ENCODE measurements at regions not wholly inside any gene's neighbourhood (a gene's known extent, or its start where the extent isn't known, plus 50 kb on each side); places are given as distances from the start of the nearest gene placed in this dataset.
"Not testable (repeated sequence)": the region's sequence is repeated elsewhere in the genome, so short reads cannot be mapped to it uniquely, and the experiment has no call there.

GRCh38 chr9:115553060-115553773, 435.3 kb upstream of the TNC start:
- no peak for DNase-seq
- H3K36me3 ChIP-seq (ENCODE audit: insufficient read depth, low read length): no peaks in the 10 kb centered on the region
- no peaks in the 10 kb centered on the region for H4K20me1 ChIP-seq (ENCODE audit: insufficient read depth, low read depth, low read length)
- H3K9me2 ChIP-seq (replicated peaks; ENCODE audit: insufficient read depth, low read length): no peaks in the 10 kb centered on the region
- H3K4me1 ChIP-seq (ENCODE audit: low read length): no peaks in the 10 kb centered on the region
- H3K27ac ChIP-seq (ENCODE audit: low read length): no peak overlapping the region
- H3K9me3 ChIP-seq (ENCODE audit: low read length): no peaks in the 10 kb centered on the region; the same call in 1 of the 2 replicates
- no peak overlapping the region for H3K4me3 ChIP-seq (ENCODE audit: low read length)
- no peak overlapping the region for H3K9ac ChIP-seq (ENCODE audit: low read length)
- H3K79me2 ChIP-seq (ENCODE audit: low read length): no peaks in the 10 kb centered on the region
- no peak overlapping the region for H2AFZ ChIP-seq (ENCODE audit: low read length)
- no peak overlapping the region for H3K4me2 ChIP-seq (ENCODE audit: low read depth, low read length, poor library complexity, severe bottlenecking)
- H3K27me3 ChIP-seq (ENCODE audit: low read length): no peaks in the 10 kb centered on the region

- Histone ChIP-seq H3K27ac (ENCODE audit: low read length) (no peak overlapping the region), H3K27me3 (ENCODE audit: low read length) (no peaks in the 10 kb centered on the region), H3K9me2 (replicated peaks; ENCODE audit: insufficient read depth, low read length) (no peaks in the 10 kb centered on the region), H3K36me3 (ENCODE audit: insufficient read depth, low read length) (no peaks in the 10 kb centered on the region), H3K4me2 (ENCODE audit: low read depth, low read length, poor library complexity, severe bottlenecking) (no peak overlapping the region), H3K4me1 (ENCODE audit: low read length) (no peaks in the 10 kb centered on the region), H3K79me2 (ENCODE audit: low read length) (no peaks in the 10 kb centered on the region), H3K4me3 (ENCODE audit: low read length) (no peak overlapping the region), H4K20me1 (ENCODE audit: insufficient read depth, low read depth, low read length) (no peaks in the 10 kb centered on the region), H2AFZ (ENCODE audit: low read length) (no peak overlapping the region), H3K9ac (ENCODE audit: low read length) (no peak overlapping the region), H3K9me3 (ENCODE audit: low read length) (no peaks in the 10 kb centered on the region; the same call in 1 of the 2 replicates)
- DNase-seq: no peak
Measured at GRCh38 chr9:115556432-115556831, 438.5 kb upstream of the TNC start.

GRCh38 chr9:115575147-115575546, 457.2 kb upstream of the TNC start:
- H4K20me1 ChIP-seq (ENCODE audit: insufficient read depth, low read depth, low read length): no peaks in the 10 kb centered on the region
- H2AFZ ChIP-seq (ENCODE audit: low read length): no peak overlapping the region
- no peak overlapping the region for H3K4me2 ChIP-seq (ENCODE audit: low read depth, low read length, poor library complexity, severe bottlenecking)
- no peak for DNase-seq
- H3K36me3 ChIP-seq (ENCODE audit: insufficient read depth, low read length): no peaks in the 10 kb centered on the region
- no peaks in the 10 kb centered on the region for H3K79me2 ChIP-seq (ENCODE audit: low read length)
- H3K4me1 ChIP-seq (ENCODE audit: low read length): no peaks in the 10 kb centered on the region
- no peak overlapping the region for H3K4me3 ChIP-seq (ENCODE audit: low read length)
- no peak overlapping the region for H3K9ac ChIP-seq (ENCODE audit: low read length)
- H3K9me2 ChIP-seq (replicated peaks; ENCODE audit: insufficient read depth, low read length): no peaks in the 10 kb centered on the region
- no peaks in the 10 kb centered on the region for H3K27me3 ChIP-seq (ENCODE audit: low read length)
- no peaks in the 10 kb centered on the region for H3K9me3 ChIP-seq (ENCODE audit: low read length)
- H3K27ac ChIP-seq (ENCODE audit: low read length): no peak overlapping the region

GRCh38 chr9:115585458-115585857, 467.5 kb upstream of the TNC start:
- not testable (repeated sequence) for DNase-seq

GRCh38 chr9:115587310-115587709, 469.4 kb upstream of the TNC start:
- H3K27ac ChIP-seq (ENCODE audit: low read length): no peak overlapping the region
- no peak overlapping the region for H3K4me3 ChIP-seq (ENCODE audit: low read length)
- H3K4me2 ChIP-seq (ENCODE audit: low read depth, low read length, poor library complexity, severe bottlenecking): no peak overlapping the region
- peaks cover 6% of the 10 kb centered on the region for H3K4me1 ChIP-seq (ENCODE audit: low read length)
- H2AFZ ChIP-seq (ENCODE audit: low read length): no peak overlapping the region
- H3K79me2 ChIP-seq (ENCODE audit: low read length): no peaks in the 10 kb centered on the region
- no peaks in the 10 kb centered on the region for H3K9me3 ChIP-seq (ENCODE audit: low read length)
- no peak overlapping the region for H3K9ac ChIP-seq (ENCODE audit: low read length)
- no peaks in the 10 kb centered on the region for H3K27me3 ChIP-seq (ENCODE audit: low read length)
- DNase-seq: no peak
- H3K36me3 ChIP-seq (ENCODE audit: insufficient read depth, low read length): no peaks in the 10 kb centered on the region
- H4K20me1 ChIP-seq (ENCODE audit: insufficient read depth, low read depth, low read length): no peaks in the 10 kb centered on the region
- H3K9me2 ChIP-seq (replicated peaks; ENCODE audit: insufficient read depth, low read length): no peaks in the 10 kb centered on the region

More at GRCh38 chr9:115585458-115585857, 467.5 kb upstream of the TNC start:
- not testable (repeated sequence) for H3K9me3 ChIP-seq (ENCODE audit: low read length); H3K27ac ChIP-seq (ENCODE audit: low read length); H3K79me2 ChIP-seq (ENCODE audit: low read length); H3K9me2 ChIP-seq (replicated peaks; ENCODE audit: insufficient read depth, low read length); H3K27me3 ChIP-seq (ENCODE audit: low read length); H3K4me2 ChIP-seq (ENCODE audit: low read depth, low read length, poor library complexity, severe bottlenecking); H3K36me3 ChIP-seq (ENCODE audit: insufficient read depth, low read length); H3K4me1 ChIP-seq (ENCODE audit: low read length); H3K4me3 ChIP-seq (ENCODE audit: low read length); H3K9ac ChIP-seq (ENCODE audit: low read length); H4K20me1 ChIP-seq (ENCODE audit: insufficient read depth, low read depth, low read length); H2AFZ ChIP-seq (ENCODE audit: low read length)

GRCh38 chr9:115590011-115590410, 472.1 kb upstream of the TNC start:
- Histone ChIP-seq H4K20me1 (ENCODE audit: insufficient read depth, low read depth, low read length) (no peaks in the 10 kb centered on the region), H3K27ac (ENCODE audit: low read length) (no peak overlapping the region), H3K9me3 (ENCODE audit: low read length) (no peaks in the 10 kb centered on the region), H3K27me3 (ENCODE audit: low read length) (no peaks in the 10 kb centered on the region), H3K4me3 (ENCODE audit: low read length) (no peak overlapping the region), H3K36me3 (ENCODE audit: insufficient read depth, low read length) (no peaks in the 10 kb centered on the region), H3K9me2 (replicated peaks; ENCODE audit: insufficient read depth, low read length) (no peaks in the 10 kb centered on the region), H3K79me2 (ENCODE audit: low read length) (no peaks in the 10 kb centered on the region), H3K4me1 (ENCODE audit: low read length) (peaks cover 6% of the 10 kb centered on the region), H2AFZ (ENCODE audit: low read length) (no peak overlapping the region), H3K4me2 (ENCODE audit: low read depth, low read length, poor library complexity, severe bottlenecking) (no peak overlapping the region), H3K9ac (ENCODE audit: low read length) (no peak overlapping the region)
- no peak for DNase-seq

GRCh38 chr9:115591584-115591984, 473.6 kb upstream of the TNC start:
- no peaks in the 10 kb centered on the region for H3K79me2 ChIP-seq (ENCODE audit: low read length)
- H3K9me2 ChIP-seq (replicated peaks; ENCODE audit: insufficient read depth, low read length): no peaks in the 10 kb centered on the region
- DNase-seq: peak; percentile 91
- no peaks in the 10 kb centered on the region for H3K27me3 ChIP-seq (ENCODE audit: low read length)
- no peak overlapping the region for H3K9ac ChIP-seq (ENCODE audit: low read length)
- 0 out of 2 replicates have a peak overlapping the region, but pooled peaks have one; percentile 15 for H2AFZ ChIP-seq (ENCODE audit: low read length)
- H3K36me3 ChIP-seq (ENCODE audit: insufficient read depth, low read length): no peaks in the 10 kb centered on the region
- no peaks in the 10 kb centered on the region for H3K9me3 ChIP-seq (ENCODE audit: low read length)
- peak overlapping the region; percentile 14 for H3K4me2 ChIP-seq (ENCODE audit: low read depth, low read length, poor library complexity, severe bottlenecking)
- peaks cover 6% of the 10 kb centered on the region for H3K4me1 ChIP-seq (ENCODE audit: low read length)
- H3K27ac ChIP-seq (ENCODE audit: low read length): no peak overlapping the region
- H4K20me1 ChIP-seq (ENCODE audit: insufficient read depth, low read depth, low read length): no peaks in the 10 kb centered on the region
- no peak overlapping the region for H3K4me3 ChIP-seq (ENCODE audit: low read length)

GRCh38 chr9:115593587-115594091, 475.7 kb upstream of the TNC start:
- H3K36me3 ChIP-seq (ENCODE audit: insufficient read depth, low read length): no peaks in the 10 kb centered on the region
- H3K27ac ChIP-seq (ENCODE audit: low read length): no peak overlapping the region
- no peak overlapping the region for H3K4me2 ChIP-seq (ENCODE audit: low read depth, low read length, poor library complexity, severe bottlenecking)
- H3K27me3 ChIP-seq (ENCODE audit: low read length): no peaks in the 10 kb centered on the region
- DNase-seq: peak; percentile 78
- peaks cover 6% of the 10 kb centered on the region for H3K4me1 ChIP-seq (ENCODE audit: low read length)
- no peaks in the 10 kb centered on the region for H3K9me2 ChIP-seq (replicated peaks; ENCODE audit: insufficient read depth, low read length)
- H2AFZ ChIP-seq (ENCODE audit: low read length): no peak overlapping the region
- no peaks in the 10 kb centered on the region for H4K20me1 ChIP-seq (ENCODE audit: insufficient read depth, low read depth, low read length)
- no peaks in the 10 kb centered on the region for H3K9me3 ChIP-seq (ENCODE audit: low read length)
- no peak overlapping the region for H3K4me3 ChIP-seq (ENCODE audit: low read length)
- H3K79me2 ChIP-seq (ENCODE audit: low read length): no peaks in the 10 kb centered on the region
- no peak overlapping the region for H3K9ac ChIP-seq (ENCODE audit: low read length)

Data from Karpas-422 (cell line).